ENCODE measurements at regions not wholly inside any gene's neighbourhood (a gene's known extent, or its start where the extent isn't known, plus 50 kb on each side); places are given as distances from the start of the nearest gene placed in this dataset.

DNA sequence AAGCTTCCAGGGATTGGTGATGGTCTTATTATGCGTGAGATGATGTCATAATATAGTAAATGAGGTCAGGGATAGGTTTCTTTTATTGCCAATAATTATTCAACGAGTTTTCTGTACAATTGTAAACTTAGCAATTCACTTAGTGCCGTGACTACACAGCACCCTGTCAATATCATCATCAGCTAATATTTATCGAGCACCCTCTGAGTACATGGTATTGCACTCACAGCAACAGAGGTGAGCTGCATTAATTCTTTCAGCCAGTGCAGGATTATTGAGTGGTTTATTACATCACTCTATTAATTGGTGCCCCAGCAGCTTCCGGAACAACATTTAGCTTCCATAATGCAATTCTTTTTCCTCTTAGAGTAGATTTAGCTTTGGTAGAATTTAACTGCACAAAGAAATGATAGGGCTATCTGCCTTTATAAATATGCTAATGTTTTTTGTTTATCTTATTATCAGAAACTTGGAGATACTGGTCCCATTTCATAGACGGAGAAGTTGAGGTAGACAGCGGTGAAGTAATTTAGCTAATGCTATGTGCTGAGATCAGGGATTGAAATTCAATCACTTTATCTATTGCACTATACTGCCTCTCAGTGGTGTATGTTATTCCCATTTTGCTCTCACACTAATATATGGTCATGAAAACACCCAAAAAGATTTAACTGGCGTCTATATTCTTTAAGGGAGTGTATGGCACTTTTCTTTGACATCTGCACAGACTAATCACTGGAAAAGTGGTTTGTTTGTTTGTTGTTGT is 726.1 kb upstream of the WWC1 start:
- ChIA-PET POLR2A (no interaction called here), CTCF (ENCODE audit: unreplicated experiment) (no interaction called here)
- no peak for DNase-seq (ENCODE audit: low spot score)
- H3K9me2 ChIP-seq (ENCODE audit: insufficient read depth, low read length): no peaks in the 10 kb centered on the region
- H3K79me2 ChIP-seq (ENCODE audit: insufficient read depth, low read depth, low read length): no peaks in the 10 kb centered on the region
- H2AFZ ChIP-seq (ENCODE audit: low read length): no peak overlapping the region
- intact Hi-C loops (cut with micrococcal nuclease; ENCODE audit: unreplicated experiment): no loop called here
- BruUV-seq (replicated peaks): no TSS peak
- no peak overlapping the region for H3K4me3 ChIP-seq (ENCODE audit: low read depth, low read length, poor library complexity, severe bottlenecking)
- no peak overlapping the region for H3K27ac ChIP-seq (ENCODE audit: low read depth, low read length, poor library complexity, severe bottlenecking)
- H3K9me3 ChIP-seq (ENCODE audit: low read length): no peaks in the 10 kb centered on the region
- no peak overlapping the region for H3K4me2 ChIP-seq (ENCODE audit: low read length)
- H4K20me1 ChIP-seq (ENCODE audit: insufficient read depth, low read length): no peaks in the 10 kb centered on the region
- TF ChIP-seq EZH2phosphoT487 (IDR thresholded peaks at IDR 0.05; ENCODE audit: borderline replicate concordance, low read depth, low read length): no peak
- TF ChIP-seq, protein P1, sequence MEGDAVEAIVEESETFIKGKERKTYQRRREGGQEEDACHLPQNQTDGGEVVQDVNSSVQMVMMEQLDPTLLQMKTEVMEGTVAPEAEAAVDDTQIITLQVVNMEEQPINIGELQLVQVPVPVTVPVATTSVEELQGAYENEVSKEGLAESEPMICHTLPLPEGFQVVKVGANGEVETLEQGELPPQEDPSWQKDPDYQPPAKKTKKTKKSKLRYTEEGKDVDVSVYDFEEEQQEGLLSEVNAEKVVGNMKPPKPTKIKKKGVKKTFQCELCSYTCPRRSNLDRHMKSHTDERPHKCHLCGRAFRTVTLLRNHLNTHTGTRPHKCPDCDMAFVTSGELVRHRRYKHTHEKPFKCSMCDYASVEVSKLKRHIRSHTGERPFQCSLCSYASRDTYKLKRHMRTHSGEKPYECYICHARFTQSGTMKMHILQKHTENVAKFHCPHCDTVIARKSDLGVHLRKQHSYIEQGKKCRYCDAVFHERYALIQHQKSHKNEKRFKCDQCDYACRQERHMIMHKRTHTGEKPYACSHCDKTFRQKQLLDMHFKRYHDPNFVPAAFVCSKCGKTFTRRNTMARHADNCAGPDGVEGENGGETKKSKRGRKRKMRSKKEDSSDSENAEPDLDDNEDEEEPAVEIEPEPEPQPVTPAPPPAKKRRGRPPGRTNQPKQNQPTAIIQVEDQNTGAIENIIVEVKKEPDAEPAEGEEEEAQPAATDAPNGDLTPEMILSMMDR (conservative IDR thresholded peaks at IDR 0.05; ENCODE audit: low read length): peak; percentile 44
- H3K4me1 ChIP-seq (ENCODE audit: insufficient read depth, low read length, poor library complexity, severe bottlenecking): no peaks in the 10 kb centered on the region
- H3K36me3 ChIP-seq (ENCODE audit: insufficient read depth, low read length): no peaks in the 10 kb centered on the region

DNA sequence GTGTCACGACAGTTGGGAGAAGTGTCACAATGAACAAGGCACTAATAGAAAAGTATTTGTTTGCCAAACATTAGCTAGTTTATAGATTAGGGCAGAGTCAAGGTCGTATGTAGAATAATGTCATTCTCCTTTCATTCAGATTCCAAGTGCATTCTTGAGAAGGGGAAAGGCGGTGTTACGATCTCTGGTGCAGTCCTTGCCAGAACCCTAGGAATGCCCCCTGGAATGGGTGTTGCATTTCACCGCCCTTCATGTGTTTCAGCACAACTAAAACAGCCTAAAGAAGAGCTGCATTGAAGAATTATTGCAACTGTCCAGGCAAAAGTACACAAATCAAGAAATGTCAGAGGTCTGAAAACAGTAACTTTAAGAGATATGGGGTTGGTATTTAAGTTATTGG is 721.0 kb upstream of the WWC1 start:
- TF ChIP-seq EZH2phosphoT487 (IDR thresholded peaks at IDR 0.05; ENCODE audit: borderline replicate concordance, low read depth, low read length): no peak
- TF ChIP-seq, protein P1 (conservative IDR thresholded peaks at IDR 0.05; ENCODE audit: low read length): no peak
- no peak overlapping the region for H2AFZ ChIP-seq (ENCODE audit: low read length)
- intact Hi-C loops (cut with micrococcal nuclease; ENCODE audit: unreplicated experiment): no loop called here
- no peaks in the 10 kb centered on the region for H3K9me3 ChIP-seq (ENCODE audit: low read length)
- POLR2A ChIA-PET: no interaction called here
- H3K36me3 ChIP-seq (ENCODE audit: insufficient read depth, low read length): no peaks in the 10 kb centered on the region
- no peak overlapping the region for H3K27ac ChIP-seq (ENCODE audit: low read depth, low read length, poor library complexity, severe bottlenecking)
- no peaks in the 10 kb centered on the region for H3K79me2 ChIP-seq (ENCODE audit: insufficient read depth, low read depth, low read length)
- no peak for DNase-seq (ENCODE audit: low spot score)
- no peaks in the 10 kb centered on the region for H4K20me1 ChIP-seq (ENCODE audit: insufficient read depth, low read length)
- H3K4me3 ChIP-seq (ENCODE audit: low read depth, low read length, poor library complexity, severe bottlenecking): no peak overlapping the region
- CTCF ChIA-PET (ENCODE audit: unreplicated experiment): no interaction called here
- H3K4me1 ChIP-seq (ENCODE audit: insufficient read depth, low read length, poor library complexity, severe bottlenecking): no peaks in the 10 kb centered on the region
- H3K4me2 ChIP-seq (ENCODE audit: low read length): no peak overlapping the region
- H3K9me2 ChIP-seq (ENCODE audit: insufficient read depth, low read length): no peaks in the 10 kb centered on the region
- no TSS peak for BruUV-seq (replicated peaks)

DNA sequence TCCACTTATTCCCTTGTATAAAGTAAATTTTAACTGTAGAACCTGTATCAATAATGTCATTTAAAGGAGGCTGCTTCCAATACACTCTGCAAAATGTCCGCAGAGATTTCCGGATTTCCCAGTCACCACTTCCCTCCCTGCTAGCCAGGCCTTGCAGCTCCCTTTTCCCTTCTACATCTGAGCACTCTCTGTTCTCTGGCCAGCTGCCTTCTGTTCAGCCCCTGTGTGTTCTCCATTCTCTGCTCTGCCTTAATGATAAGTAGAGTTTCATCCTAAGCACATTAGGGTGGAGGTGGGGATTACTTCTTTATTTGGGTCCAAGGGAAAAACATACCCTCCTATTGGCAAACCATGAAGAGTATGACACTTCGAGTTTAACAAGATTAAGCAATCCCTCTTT is 719.6 kb upstream of the WWC1 start:
- ChIA-PET POLR2A (no interaction called here), CTCF (ENCODE audit: unreplicated experiment) (no interaction called here)
- Histone ChIP-seq H3K9me2 (ENCODE audit: insufficient read depth, low read length) (no peaks in the 10 kb centered on the region), H2AFZ (ENCODE audit: low read length) (no peak overlapping the region), H3K79me2 (ENCODE audit: insufficient read depth, low read depth, low read length) (no peaks in the 10 kb centered on the region), H3K4me2 (ENCODE audit: low read length) (no peak overlapping the region), H3K27ac (ENCODE audit: low read depth, low read length, poor library complexity, severe bottlenecking) (no peak overlapping the region), H3K36me3 (ENCODE audit: insufficient read depth, low read length) (no peaks in the 10 kb centered on the region), H3K9me3 (ENCODE audit: low read length) (no peaks in the 10 kb centered on the region), H3K4me3 (ENCODE audit: low read depth, low read length, poor library complexity, severe bottlenecking) (no peak overlapping the region), H4K20me1 (ENCODE audit: insufficient read depth, low read length) (no peaks in the 10 kb centered on the region), H3K4me1 (ENCODE audit: insufficient read depth, low read length, poor library complexity, severe bottlenecking) (no peaks in the 10 kb centered on the region)
- DNase-seq (ENCODE audit: low spot score): no peak
- intact Hi-C loops (cut with micrococcal nuclease; ENCODE audit: unreplicated experiment): no loop called here
- BruUV-seq (replicated peaks): no TSS peak
- TF ChIP-seq, protein P1 (conservative IDR thresholded peaks at IDR 0.05; ENCODE audit: low read length): no peak
- no peak for TF ChIP-seq EZH2phosphoT487 (IDR thresholded peaks at IDR 0.05; ENCODE audit: borderline replicate concordance, low read depth, low read length)
